Fibroblast of villous mesenchyme (primary cell): ENCODE measurements at regions not wholly inside any gene's neighbourhood (a gene's known extent, or its start where the extent isn't known, plus 50 kb on each side); places are given as distances from the start of the nearest gene placed in this dataset.

Experiments
- DNase-seq: peaks from one replicate; pipeline ENCODE4 v3.0.0-alpha.2; 2010; ENCODE audit warnings: low read depth
- H3K4me3 ChIP-seq: 2 replicates; pipeline ENCODE4 v1.5.1; 2011; ENCODE audit warnings: low read depth, mild to moderate bottlenecking, low read length
- CTCF ChIP-seq: IDR thresholded peaks from 2 replicates; pipeline ENCODE4 v1.5.1; 2012; ENCODE audit warnings: low read depth, mild to moderate bottlenecking, low read length; ENCODE audit not compliant: insufficient read depth

DNA sequence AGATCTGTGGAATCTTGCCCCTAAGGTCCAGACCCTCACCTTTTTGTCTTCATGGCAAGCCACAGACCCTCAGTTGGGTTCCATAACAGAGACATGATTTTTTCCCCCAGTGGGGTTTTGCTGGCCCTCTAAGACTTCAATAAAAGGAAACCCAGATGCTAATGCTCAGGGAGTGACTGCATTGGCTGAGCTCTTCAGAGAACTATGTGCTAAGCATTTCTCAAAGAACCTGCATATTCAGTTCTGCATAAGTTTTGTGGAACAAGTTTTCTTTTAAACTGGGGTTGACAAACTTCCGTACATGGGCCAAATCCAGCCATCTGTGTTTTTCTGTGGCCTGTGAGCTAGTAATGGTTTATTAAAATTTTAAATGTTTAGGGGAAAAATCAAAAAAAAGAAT lies 159.8 kb upstream of the GDNF start:
- H3K4me3 ChIP-seq = no peak overlapping the region
- no peak for TF ChIP-seq CTCF
- no peak for DNase-seq

DNA sequence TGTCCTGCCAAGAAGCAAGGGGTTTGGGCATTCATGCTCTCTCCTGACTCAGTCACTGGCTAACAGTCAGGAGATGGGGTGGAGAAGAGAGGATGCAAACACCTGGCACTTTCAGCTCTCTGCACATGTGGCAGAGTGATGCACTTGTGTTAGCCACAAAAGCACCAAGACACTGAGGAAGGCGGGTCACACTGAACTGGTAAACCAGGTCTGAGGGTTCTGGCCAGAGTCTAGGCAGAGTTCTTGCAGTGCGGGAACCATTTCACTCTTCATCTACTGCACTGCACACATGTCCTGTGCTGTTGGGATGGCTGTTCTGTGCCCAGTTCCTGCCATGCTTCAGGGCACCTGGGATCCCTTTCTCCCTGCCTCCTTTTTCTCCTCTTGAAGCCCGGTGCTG lies 157.1 kb upstream of the GDNF start:
- TF ChIP-seq CTCF = no peak
- no peak for DNase-seq
- H3K4me3 ChIP-seq = no peak overlapping the region

DNA sequence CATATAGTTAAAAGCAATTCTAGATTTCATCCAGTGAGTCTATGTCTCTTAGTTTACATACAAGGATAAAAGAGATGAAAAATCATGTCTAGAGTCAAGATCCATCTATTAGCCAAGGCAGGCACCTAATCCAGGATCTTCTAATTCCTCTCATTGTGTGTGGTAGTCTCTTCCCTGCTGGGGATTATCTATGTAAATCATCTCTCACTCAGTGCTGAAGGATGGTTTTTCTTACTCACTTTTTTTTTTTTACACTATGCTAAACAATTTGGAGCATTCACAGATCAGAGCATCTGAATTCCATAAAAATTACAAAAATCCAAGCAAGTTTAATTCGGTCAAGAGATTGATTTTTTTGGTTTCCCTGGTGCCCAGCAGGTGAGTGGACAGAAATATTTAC lies 154.9 kb upstream of the GDNF start:
- no peak for TF ChIP-seq CTCF
- no peak for DNase-seq
- H3K4me3 ChIP-seq = no peak overlapping the region

DNA sequence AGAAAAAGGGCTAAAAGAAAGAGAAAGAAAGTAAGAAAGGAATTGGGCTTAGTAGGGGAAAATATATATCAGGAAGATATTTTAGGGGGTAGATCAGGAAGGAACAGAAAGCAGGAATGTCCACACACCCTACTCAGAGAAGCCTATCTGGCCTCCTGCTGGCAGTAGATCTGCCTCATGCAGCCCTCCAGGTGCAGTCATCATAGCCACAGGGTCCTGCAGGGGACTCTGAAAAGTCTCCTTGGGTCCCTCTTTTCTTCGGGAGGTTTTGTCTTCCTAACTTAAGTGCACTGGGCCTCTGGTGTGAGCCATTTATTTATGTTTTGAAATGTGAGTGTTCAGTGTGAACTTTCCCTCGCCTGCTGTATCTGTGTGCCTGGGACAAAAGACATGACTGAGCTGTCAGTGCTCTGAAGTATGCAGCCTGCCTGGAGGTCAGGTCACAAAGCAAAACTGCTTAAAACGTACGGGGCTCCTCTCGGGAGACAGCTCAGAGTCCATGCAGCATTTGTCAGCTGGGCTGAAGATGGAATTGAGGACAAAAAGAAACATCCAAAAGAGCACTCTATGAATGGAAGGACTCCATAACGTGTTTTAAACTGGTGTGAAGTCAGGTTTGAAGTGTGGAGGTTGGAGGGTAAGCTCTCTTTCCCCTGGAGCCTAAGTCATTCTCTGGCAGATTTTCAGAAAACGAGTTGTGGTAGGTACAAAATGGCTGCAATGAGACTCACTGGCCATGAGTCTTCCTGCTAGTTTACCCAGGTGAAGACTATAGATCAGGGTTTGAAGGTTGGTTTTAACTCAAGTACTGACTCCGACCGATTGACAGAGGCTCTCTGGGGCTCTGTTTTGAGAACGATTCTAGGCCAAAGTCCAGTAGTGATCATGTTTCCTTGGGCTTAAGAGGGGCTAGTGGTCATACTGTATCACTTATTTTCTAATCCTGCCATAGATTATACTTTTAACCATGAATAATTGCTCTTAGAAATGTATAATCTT lies 151.8 kb upstream of the GDNF start:
- no peak overlapping the region for H3K4me3 ChIP-seq
- no peak for TF ChIP-seq CTCF

DNA sequence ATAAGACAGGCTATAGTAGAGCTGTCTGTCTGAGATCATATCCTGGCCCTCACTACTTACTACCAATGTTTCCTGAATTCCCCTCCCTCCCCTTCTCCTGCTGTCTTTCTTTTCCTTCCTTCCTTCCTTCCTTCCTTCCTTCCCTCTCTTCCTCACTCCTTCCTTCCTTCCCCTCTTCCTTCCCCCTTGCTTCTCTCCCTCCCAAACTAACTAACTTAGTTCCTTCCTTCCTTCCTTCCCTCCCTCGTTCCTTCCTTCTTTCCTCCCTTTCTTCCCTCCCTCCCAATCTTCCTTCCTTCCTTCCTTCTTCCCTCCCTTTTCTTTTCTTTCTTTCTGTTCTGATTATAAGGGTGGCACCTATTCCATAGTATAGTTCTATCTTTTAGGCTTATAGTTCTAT lies 150.0 kb upstream of the GDNF start:
- no peak for TF ChIP-seq CTCF
- no peak for DNase-seq
- H3K4me3 ChIP-seq = no peak overlapping the region

More for the DNA sequence above, 151.8 kb upstream of the GDNF start:
- DNase-seq = no peak

GRCh38 chr5:37988454-37989046 lies 148.7 kb upstream of the GDNF start:
- no peak overlapping the region for H3K4me3 ChIP-seq
- TF ChIP-seq CTCF = no peak
- no peak for DNase-seq

DNA sequence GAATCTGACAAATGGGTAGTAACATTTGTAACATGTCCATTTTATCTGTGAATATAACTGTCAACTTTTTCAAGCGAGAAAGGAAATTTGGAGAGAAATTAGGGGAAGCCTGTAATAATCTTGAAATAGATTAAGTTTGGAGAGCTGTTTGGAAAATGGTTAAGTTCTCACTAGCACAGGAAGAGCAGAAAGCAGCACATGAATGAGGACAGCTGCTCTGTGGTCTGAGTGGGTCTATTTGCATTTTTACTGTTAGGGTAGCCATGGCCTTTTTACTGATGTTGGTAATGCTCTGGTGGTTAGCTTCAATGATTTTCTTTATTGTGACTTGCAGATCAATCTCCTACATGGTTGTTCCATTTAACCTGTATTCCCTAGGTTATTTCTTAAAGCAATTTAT lies 144.5 kb upstream of the GDNF start:
- TF ChIP-seq CTCF = no peak
- no peak for DNase-seq
- H3K4me3 ChIP-seq = no peak overlapping the region
